Neural progenitor cell (in vitro differentiated cells): ENCODE measurements at regions not wholly inside any gene's neighbourhood (a gene's known extent, or its start where the extent isn't known, plus 50 kb on each side); places are given as distances from the start of the nearest gene placed in this dataset.

Experiments used
- DNase-seq: peaks from one replicate; pipeline ENCODE4 v3.0.0-alpha.2; 2016; ENCODE audit warnings: low spot score
- H2AFZ ChIP-seq: fragments of 200-600 bp; sonication (generic); replicated peaks from 2 replicates; pipeline ENCODE4 v1.6.1; 2016; ENCODE audit warnings: antibody characterized with exemption
- H3F3A ChIP-seq: fragments of 200-600 bp; sonication (generic); 2 replicates; pipeline ENCODE4 v1.6.1; 2016; ENCODE audit warnings: antibody characterized with exemption, low read depth
- H3K27ac ChIP-seq: fragments of 200-600 bp; sonication (generic); 2 replicates; pipeline ENCODE4 v1.5.1; 2016; ENCODE audit warnings: mild to moderate bottlenecking
- H3K27me3 ChIP-seq: fragments of 200-600 bp; sonication (generic); 2 replicates; pipeline ENCODE4 v1.6.1; 2016; ENCODE audit warnings: mild to moderate bottlenecking, moderate library complexity
- H3K36me3 ChIP-seq: fragments of 200-600 bp; sonication (generic); 2 replicates; pipeline ENCODE4 v1.5.1; 2016
- H3K4me1 ChIP-seq: fragments of 200-600 bp; sonication (generic); 2 replicates; pipeline ENCODE4 v1.6.1; 2016; ENCODE audit warnings: mixed run types
- H3K4me2 ChIP-seq: fragments of 200-600 bp; sonication (generic); 2 replicates; pipeline ENCODE4 v1.6.1; 2016
- H3K4me3 ChIP-seq: fragments of 200-600 bp; sonication (generic); 2 replicates; pipeline ENCODE4 v1.5.1; 2016
- H3K79me2 ChIP-seq: fragments of 200-600 bp; sonication (generic); 2 replicates; pipeline ENCODE4 v1.6.1; 2016; ENCODE audit warnings: low read depth
- H3K9ac ChIP-seq: fragments of 200-600 bp; sonication (generic); 2 replicates; pipeline ENCODE4 v1.6.1; 2016
- H3K9me3 ChIP-seq: fragments of 200-600 bp; sonication (generic); 2 replicates; pipeline ENCODE4 v1.5.1; 2016; ENCODE audit warnings: low read depth
- H4K20me1 ChIP-seq: fragments of 200-600 bp; sonication (generic); 2 replicates; pipeline ENCODE4 v1.6.1; 2016; ENCODE audit warnings: low read depth
- H3K27ac Mint-ChIP-seq: 3 replicates; pipeline ENCODE4 v1.8.0; 2021; ENCODE audit warnings: mixed read lengths
- H3K27me3 Mint-ChIP-seq: 2 replicates; pipeline ENCODE4 v1.8.0; 2022; ENCODE audit warnings: low read depth, mild to moderate bottlenecking, inconsistent platforms, moderate library complexity, mixed read lengths; ENCODE audit not compliant: insufficient read depth
- H3K36me3 Mint-ChIP-seq: 3 replicates; pipeline ENCODE4 v1.8.0; 2021; ENCODE audit warnings: mixed read lengths
- H3K4me1 Mint-ChIP-seq: 3 replicates; pipeline ENCODE4 v1.8.0; 2021; ENCODE audit warnings: mixed read lengths
- H3K4me3 Mint-ChIP-seq: 3 replicates; pipeline ENCODE4 v1.8.0; 2021; ENCODE audit warnings: mild to moderate bottlenecking, moderate library complexity, mixed read lengths
- H3K9me3 Mint-ChIP-seq: 3 replicates; pipeline ENCODE4 v1.8.0; 2020; ENCODE audit warnings: mixed read lengths
- CTCF ChIP-seq: fragments of 200-600 bp; sonication (generic); IDR thresholded peaks from 2 replicates; pipeline ENCODE4 v1.5.1; 2017; ENCODE audit warnings: antibody characterized with exemption, mild to moderate bottlenecking
- EZH2 ChIP-seq: fragments of 200-600 bp; sonication (generic); IDR thresholded peaks from 2 replicates; pipeline ENCODE4 v1.6.1; 2017; ENCODE audit warnings: antibody characterized with exemption, mild to moderate bottlenecking, moderate library complexity
- EZH2phosphoT487 ChIP-seq: fragments of 200-600 bp; sonication (generic); IDR thresholded peaks from 2 replicates; pipeline ENCODE4 v1.6.1; 2017; ENCODE audit warnings: antibody characterized with exemption

GRCh38 chr12:107236824-107237511 lies 143.6 kb upstream of the CRY1 start:
- Histone ChIP-seq H3F3A (no peaks in the 10 kb centered on the region), H3K36me3 (no peaks in the 10 kb centered on the region), H3K27ac (no peak overlapping the region), H4K20me1 (no peaks in the 10 kb centered on the region), H3K79me2 (no peaks in the 10 kb centered on the region), H3K4me2 (no peak overlapping the region), H2AFZ (no peak overlapping the region), H3K27me3 (no peaks in the 10 kb centered on the region), H3K4me3 (no peak overlapping the region), H3K9me3 (no peaks in the 10 kb centered on the region), H3K9ac (no peak overlapping the region), H3K4me1 (peaks cover 5% of the 10 kb centered on the region)
- H3K9me3 Mint-ChIP-seq: no peaks in the 10 kb centered on the region
- H3K4me3 Mint-ChIP-seq: no peak overlapping the region
- H3K27me3 Mint-ChIP-seq: peaks cover 4% of the 10 kb centered on the region
- no peak overlapping the region for H3K27ac Mint-ChIP-seq
- H3K36me3 Mint-ChIP-seq: no peaks in the 10 kb centered on the region
- DNase-seq: no peak
- H3K4me1 Mint-ChIP-seq: peaks cover 8% of the 10 kb centered on the region
- TF ChIP-seq EZH2 (no peak), CTCF (no peak), EZH2phosphoT487 (no peak)

- Mint-ChIP-seq H3K27ac (no peak overlapping the region), H3K36me3 (no peaks in the 10 kb centered on the region), H3K4me3 (no peak overlapping the region), H3K27me3 (peaks cover 8% of the 10 kb centered on the region), H3K9me3 (no peaks in the 10 kb centered on the region), H3K4me1 (peaks cover 8% of the 10 kb centered on the region)
- Histone ChIP-seq H3K27ac (no peak overlapping the region), H3K79me2 (no peaks in the 10 kb centered on the region), H4K20me1 (no peaks in the 10 kb centered on the region), H3K4me3 (no peak overlapping the region), H2AFZ (no peak overlapping the region), H3K9me3 (no peaks in the 10 kb centered on the region), H3F3A (no peaks in the 10 kb centered on the region), H3K4me2 (no peak overlapping the region), H3K4me1 (peaks cover 5% of the 10 kb centered on the region), H3K27me3 (no peaks in the 10 kb centered on the region), H3K9ac (no peak overlapping the region), H3K36me3 (no peaks in the 10 kb centered on the region)
- no peak for DNase-seq
- TF ChIP-seq EZH2 (no peak), EZH2phosphoT487 (no peak)
Measured at GRCh38 chr12:107238296-107238695, 144.9 kb upstream of the CRY1 start.

- no peaks in the 10 kb centered on the region for H3K36me3 Mint-ChIP-seq
- H3K4me3 Mint-ChIP-seq: no peak overlapping the region
- Histone ChIP-seq H3K27ac (no peak overlapping the region), H3K79me2 (no peaks in the 10 kb centered on the region), H4K20me1 (no peaks in the 10 kb centered on the region), H3K4me2 (no peak overlapping the region), H2AFZ (no peak overlapping the region), H3K27me3 (no peaks in the 10 kb centered on the region), H3K36me3 (no peaks in the 10 kb centered on the region), H3K9ac (no peak overlapping the region), H3K9me3 (no peaks in the 10 kb centered on the region), H3K4me3 (no peak overlapping the region), H3F3A (no peaks in the 10 kb centered on the region), H3K4me1 (no peaks in the 10 kb centered on the region)
- no peaks in the 10 kb centered on the region for H3K9me3 Mint-ChIP-seq
- H3K27me3 Mint-ChIP-seq: peaks cover 9% of the 10 kb centered on the region
- no peak for DNase-seq
- H3K4me1 Mint-ChIP-seq: no peaks in the 10 kb centered on the region
- H3K27ac Mint-ChIP-seq: no peak overlapping the region
- TF ChIP-seq EZH2phosphoT487: no peak
- no peak for TF ChIP-seq CTCF
- no peak for TF ChIP-seq EZH2
Measured at GRCh38 chr12:107241411-107241810, 148.1 kb upstream of the CRY1 start.

- Mint-ChIP-seq H3K4me3 (no peak overlapping the region), H3K9me3 (no peaks in the 10 kb centered on the region), H3K27me3 (peaks cover 9% of the 10 kb centered on the region), H3K36me3 (no peaks in the 10 kb centered on the region), H3K4me1 (no peaks in the 10 kb centered on the region), H3K27ac (no peak overlapping the region)
- no peaks in the 10 kb centered on the region for H3K9me3 ChIP-seq
- H3K27me3 ChIP-seq: no peaks in the 10 kb centered on the region
- H3K9ac ChIP-seq: no peak overlapping the region
- H3K36me3 ChIP-seq: no peaks in the 10 kb centered on the region
- H3F3A ChIP-seq: no peaks in the 10 kb centered on the region
- no peak overlapping the region for H3K4me3 ChIP-seq
- no peak overlapping the region for H3K27ac ChIP-seq
- H2AFZ ChIP-seq: peak overlapping the region; percentile 34
- TF ChIP-seq CTCF: no peak
- no peak for TF ChIP-seq EZH2
- TF ChIP-seq EZH2phosphoT487: no peak
- H3K4me2 ChIP-seq: no peak overlapping the region
- no peak for DNase-seq
- H3K4me1 ChIP-seq: no peaks in the 10 kb centered on the region
- H4K20me1 ChIP-seq: no peaks in the 10 kb centered on the region
- no peaks in the 10 kb centered on the region for H3K79me2 ChIP-seq
Measured at GRCh38 chr12:107242189-107242588, 148.8 kb upstream of the CRY1 start.
